PC-3 (cell line): ENCODE measurements at regions not wholly inside any gene's neighbourhood (a gene's known extent, or its start where the extent isn't known, plus 50 kb on each side); places are given as distances from the start of the nearest gene placed in this dataset.

Experiments
- ATAC-seq: fragments of 200-7000 bp; cut with Tn5 transposase; 2 replicates; pipeline ENCODE4 v1.9.1; 2020; ENCODE audit warnings: mild to moderate bottlenecking, moderate library complexity
- BruUV-seq: library from RNA; stranded (reverse); fragments of 400-500 nt; replicated peaks from 2 replicates; lab custom pipeline; 2021; lab: Mats Ljungman, UMichigan
- CTCF ChIA-PET: fragments of 300-600 bp; sonication (Branson Sonifier 250); formaldehyde crosslinking; loops from one replicate; lab custom pipeline; 2022; ENCODE audit warnings: antibody characterized with exemption; lab: Charles Lee
- POLR2A ChIA-PET: fragments of 300-600 bp; sonication (Branson Sonifier 250); formaldehyde crosslinking; loops from one replicate; lab custom pipeline; 2022; ENCODE audit warnings: antibody characterized with exemption; ENCODE audit not compliant: unreplicated experiment; lab: Charles Lee
- DNase-seq: peaks from one replicate; pipeline ENCODE4 v3.0.0-alpha.2; 2015
- H2AFZ ChIP-seq: fragments of 300-600 bp; sonication (generic); 2 replicates; pipeline ENCODE4 v1.6.0; 2016; ENCODE audit warnings: antibody characterized with exemption, low read length
- H3F3A ChIP-seq: fragments of 300-600 bp; sonication (generic); one replicate; pipeline ENCODE4 v1.6.0; 2017; ENCODE audit warnings: antibody characterized with exemption, low read length, control low read depth, mild to moderate bottlenecking; ENCODE audit not compliant: unreplicated experiment
- H3K27ac ChIP-seq: fragments of 300-600 bp; sonication (generic); 2 replicates; pipeline ENCODE4 v1.5.1; 2016; ENCODE audit warnings: mild to moderate bottlenecking, low read length
- H3K27me3 ChIP-seq: fragments of 300-600 bp; sonication (generic); 2 replicates; pipeline ENCODE4 v1.6.1; 2016; ENCODE audit warnings: low read length, mixed read lengths
- H3K36me3 ChIP-seq: fragments of 300-600 bp; sonication (generic); 2 replicates; pipeline ENCODE4 v1.6.1; 2016; ENCODE audit warnings: low read depth, mixed run types, low read length, mixed read lengths
- H3K4me1 ChIP-seq: fragments of 300-600 bp; sonication (generic); 2 replicates; pipeline ENCODE4 v1.5.1; 2016; ENCODE audit warnings: low read length; ENCODE audit not compliant: insufficient read depth
- H3K4me2 ChIP-seq: fragments of 300-600 bp; sonication (generic); 2 replicates; pipeline ENCODE4 v1.6.0; 2016; ENCODE audit warnings: low read length
- H3K4me3 ChIP-seq: fragments of 300-600 bp; sonication (generic); 2 replicates; pipeline ENCODE4 v1.5.1; 2016; ENCODE audit warnings: mild to moderate bottlenecking, low read length, mixed read lengths
- H3K79me2 ChIP-seq: fragments of 300-600 bp; sonication (generic); 2 replicates; pipeline ENCODE4 v1.6.1; 2017; ENCODE audit warnings: low read length, mixed read lengths
- H3K9ac ChIP-seq: fragments of 300-600 bp; sonication (generic); 2 replicates; pipeline ENCODE4 v1.6.0; 2016; ENCODE audit warnings: mild to moderate bottlenecking, low read length
- H3K9me2 ChIP-seq: fragments of 300-600 bp; sonication (generic); replicated peaks from 2 replicates; pipeline ENCODE4 v1.6.1; 2016; ENCODE audit warnings: mixed run types, low read length, mixed read lengths
- H3K9me3 ChIP-seq: fragments of 300-600 bp; sonication (generic); 2 replicates; pipeline ENCODE4 v1.6.1; 2016; ENCODE audit warnings: low read length, mixed read lengths
- H4K20me1 ChIP-seq: fragments of 300-600 bp; sonication (generic); 2 replicates; pipeline ENCODE4 v1.6.1; 2016; ENCODE audit warnings: low read length, mixed read lengths
- EZH2 ChIP-seq: fragments of 300-600 bp; sonication (generic); IDR thresholded peaks from one replicate; pipeline ENCODE4 v1.6.1; 2017; ENCODE audit warnings: antibody characterized with exemption, mild to moderate bottlenecking, low read length; ENCODE audit not compliant: unreplicated experiment
- EZH2phosphoT487 ChIP-seq: fragments of 300-600 bp; sonication (generic); IDR thresholded peaks from 2 replicates; pipeline ENCODE4 v1.6.1; 2018; ENCODE audit warnings: mild to moderate bottlenecking, antibody characterized with exemption, low read length, borderline replicate concordance
- intact Hi-C: fragments of 100-400 bp; cut with micrococcal nuclease; formaldehyde crosslinking; loops from 2 replicates; pipeline ENCODE4 v1.9.0; 2023
- TF ChIP-seq, protein P1 (sequence below): fragments of 300-600 bp; sonication (generic); conservative IDR thresholded peaks from 2 replicates; pipeline ENCODE4 v1.5.1; 2017; ENCODE audit warnings: antibody characterized with exemption, low read depth, mild to moderate bottlenecking, low read length

- Histone ChIP-seq H3K4me1 (no peaks in the 10 kb centered on the region), H3K4me3 (no peak overlapping the region), H4K20me1 (no peaks in the 10 kb centered on the region), H3K27ac (no peak overlapping the region), H3F3A (no peaks in the 10 kb centered on the region), H3K9ac (no peak overlapping the region), H3K79me2 (no peaks in the 10 kb centered on the region), H3K4me2 (no peak overlapping the region), H2AFZ (no peak overlapping the region), H3K36me3 (no peaks in the 10 kb centered on the region), H3K9me3 (no peaks in the 10 kb centered on the region), H3K9me2 (no peaks in the 10 kb centered on the region), H3K27me3 (peaks cover 24% of the 10 kb centered on the region)
- ATAC-seq (no peak), DNase-seq (no peak)
- TF ChIP-seq, protein P1, sequence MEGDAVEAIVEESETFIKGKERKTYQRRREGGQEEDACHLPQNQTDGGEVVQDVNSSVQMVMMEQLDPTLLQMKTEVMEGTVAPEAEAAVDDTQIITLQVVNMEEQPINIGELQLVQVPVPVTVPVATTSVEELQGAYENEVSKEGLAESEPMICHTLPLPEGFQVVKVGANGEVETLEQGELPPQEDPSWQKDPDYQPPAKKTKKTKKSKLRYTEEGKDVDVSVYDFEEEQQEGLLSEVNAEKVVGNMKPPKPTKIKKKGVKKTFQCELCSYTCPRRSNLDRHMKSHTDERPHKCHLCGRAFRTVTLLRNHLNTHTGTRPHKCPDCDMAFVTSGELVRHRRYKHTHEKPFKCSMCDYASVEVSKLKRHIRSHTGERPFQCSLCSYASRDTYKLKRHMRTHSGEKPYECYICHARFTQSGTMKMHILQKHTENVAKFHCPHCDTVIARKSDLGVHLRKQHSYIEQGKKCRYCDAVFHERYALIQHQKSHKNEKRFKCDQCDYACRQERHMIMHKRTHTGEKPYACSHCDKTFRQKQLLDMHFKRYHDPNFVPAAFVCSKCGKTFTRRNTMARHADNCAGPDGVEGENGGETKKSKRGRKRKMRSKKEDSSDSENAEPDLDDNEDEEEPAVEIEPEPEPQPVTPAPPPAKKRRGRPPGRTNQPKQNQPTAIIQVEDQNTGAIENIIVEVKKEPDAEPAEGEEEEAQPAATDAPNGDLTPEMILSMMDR, result no peak
- TF ChIP-seq EZH2phosphoT487 (no peak), EZH2 (no peak)
- CTCF ChIA-PET, result no interaction called here
- POLR2A ChIA-PET, result no interaction called here
- intact Hi-C loops, result no loop called here
- BruUV-seq, result no TSS peak
Observed at GRCh38 chr15:94701281-94701985, 470.1 kb downstream of the MCTP2 start.

GRCh38 chr15:94703596-94703995 lies 472.2 kb downstream of the MCTP2 start:
- no peaks in the 10 kb centered on the region for H3K9me2 ChIP-seq
- CTCF ChIA-PET, result no interaction called here
- H2AFZ ChIP-seq, result no peak overlapping the region
- H3K9me3 ChIP-seq, result no peaks in the 10 kb centered on the region
- no peaks in the 10 kb centered on the region for H3K36me3 ChIP-seq
- BruUV-seq, result no TSS peak
- no peak for DNase-seq
- no peaks in the 10 kb centered on the region for H3F3A ChIP-seq
- H3K79me2 ChIP-seq, result no peaks in the 10 kb centered on the region
- intact Hi-C loops, result no loop called here
- POLR2A ChIA-PET, result no interaction called here
- H3K27me3 ChIP-seq, result peaks cover 24% of the 10 kb centered on the region
- no peak overlapping the region for H3K27ac ChIP-seq
- H3K4me1 ChIP-seq, result no peaks in the 10 kb centered on the region
- no peaks in the 10 kb centered on the region for H4K20me1 ChIP-seq
- H3K4me2 ChIP-seq, result no peak overlapping the region
- no peak for ATAC-seq
- H3K4me3 ChIP-seq, result no peak overlapping the region
- no peak overlapping the region for H3K9ac ChIP-seq
- TF ChIP-seq EZH2phosphoT487, result no peak
- no peak for TF ChIP-seq EZH2
- TF ChIP-seq, protein P1, result no peak

DNA sequence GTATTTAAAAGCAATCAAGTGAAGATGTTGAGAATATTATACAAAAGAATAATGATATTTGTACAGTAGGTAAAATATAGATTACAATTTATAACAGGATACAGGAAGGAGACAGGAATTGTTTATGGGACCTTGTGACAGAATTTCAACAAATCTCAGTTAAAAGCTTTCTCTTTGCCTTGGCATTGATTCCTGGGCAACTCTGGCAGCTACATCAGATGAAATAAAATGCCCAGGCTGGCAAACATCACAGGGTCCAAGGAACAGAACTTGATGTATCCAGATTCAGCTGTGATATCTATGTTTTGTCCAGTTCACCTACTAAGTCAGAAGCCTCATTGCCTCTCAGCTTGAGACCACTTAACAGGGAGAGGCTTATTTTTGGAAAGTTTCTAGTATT lies 473.1 kb downstream of the MCTP2 start:
- no TSS peak for BruUV-seq
- Histone ChIP-seq H3K79me2 (no peaks in the 10 kb centered on the region), H3K27ac (no peak overlapping the region), H3K36me3 (no peaks in the 10 kb centered on the region), H2AFZ (no peak overlapping the region), H3K9me3 (no peaks in the 10 kb centered on the region), H3K9me2 (no peaks in the 10 kb centered on the region), H3K9ac (no peak overlapping the region), H3K4me3 (no peak overlapping the region), H3K27me3 (peaks cover 28% of the 10 kb centered on the region), H3K4me2 (no peak overlapping the region), H3F3A (no peaks in the 10 kb centered on the region), H3K4me1 (no peaks in the 10 kb centered on the region), H4K20me1 (no peaks in the 10 kb centered on the region)
- TF ChIP-seq, protein P1, result no peak
- TF ChIP-seq EZH2phosphoT487 (no peak), EZH2 (no peak)
- intact Hi-C loops, result no loop called here
- CTCF ChIA-PET, result no interaction called here
- DNase-seq, result no peak
- POLR2A ChIA-PET, result no interaction called here
- ATAC-seq, result no peak
